DOHH2 (cell line): ENCODE measurements at regions not wholly inside any gene's neighbourhood (a gene's known extent, or its start where the extent isn't known, plus 50 kb on each side); places are given as distances from the start of the nearest gene placed in this dataset.
"Not testable (repeated sequence)": the region's sequence is repeated elsewhere in the genome, so short reads cannot be mapped to it uniquely, and the experiment has no call there.

Experiments
- H3F3A ChIP-seq: fragments of 200-600 bp; sonication (generic), shearing (Covaris generic); 2 replicates; pipeline ENCODE4 v1.6.0; 2016; ENCODE audit warnings: antibody characterized with exemption, mild to moderate bottlenecking; ENCODE audit not compliant: control insufficient read depth, insufficient read depth
- H3K27ac ChIP-seq: fragments of 200-600 bp; sonication (generic); 2 replicates; pipeline ENCODE4 v1.5.1; 2014; ENCODE audit warnings: low read depth, mild to moderate bottlenecking, low read length, moderate library complexity
- H3K27me3 ChIP-seq: fragments of 200-600 bp; sonication (generic); 2 replicates; pipeline ENCODE4 v1.6.1; 2014; ENCODE audit warnings: mild to moderate bottlenecking, low read length, mixed read lengths; ENCODE audit not compliant: control insufficient read depth
- H3K36me3 ChIP-seq: fragments of 200-600 bp; sonication (generic); 2 replicates; pipeline ENCODE4 v1.6.1; 2014; ENCODE audit warnings: mild to moderate bottlenecking, low read length, moderate library complexity, mixed read lengths; ENCODE audit not compliant: control insufficient read depth
- H3K4me1 ChIP-seq: fragments of 200-600 bp; sonication (generic); 2 replicates; pipeline ENCODE4 v1.6.1; 2014; ENCODE audit warnings: mild to moderate bottlenecking, low read length, mixed read lengths; ENCODE audit not compliant: control insufficient read depth
- H3K4me2 ChIP-seq: fragments of 200-600 bp; sonication (generic); 2 replicates; pipeline ENCODE4 v1.6.0; 2014; ENCODE audit warnings: mild to moderate bottlenecking, low read length, moderate library complexity
- H3K4me3 ChIP-seq: fragments of 200-600 bp; sonication (generic); 2 replicates; pipeline ENCODE4 v1.5.1; 2014; ENCODE audit warnings: mild to moderate bottlenecking, low read length, mixed read lengths
- H3K79me2 ChIP-seq: fragments of 200-600 bp; sonication (generic); 2 replicates; pipeline ENCODE4 v1.6.1; 2014; ENCODE audit warnings: mild to moderate bottlenecking, low read length, mixed read lengths; ENCODE audit not compliant: control insufficient read depth
- H3K9me2 ChIP-seq: fragments of 200-600 bp; sonication (generic); replicated peaks from 2 replicates; pipeline ENCODE4 v1.6.1; 2014; ENCODE audit warnings: mild to moderate bottlenecking, low read length, mixed read lengths; ENCODE audit not compliant: control insufficient read depth
- H3K9me3 ChIP-seq: fragments of 200-600 bp; sonication (generic); 2 replicates; pipeline ENCODE4 v1.6.1; 2014; ENCODE audit warnings: antibody characterized with exemption, low read length, mixed read lengths; ENCODE audit not compliant: control insufficient read depth, insufficient read depth
- H4K20me1 ChIP-seq: fragments of 200-600 bp; sonication (generic); 2 replicates; pipeline ENCODE4 v1.6.0; 2014; ENCODE audit warnings: low read depth, mild to moderate bottlenecking, antibody characterized with exemption, low read length, moderate library complexity; ENCODE audit not compliant: control insufficient read depth, insufficient read depth
- CTCF ChIP-seq: fragments of 200-600 bp; sonication (generic); IDR thresholded peaks from one replicate; pipeline ENCODE4 v1.5.1; 2014; ENCODE audit warnings: antibody characterized with exemption, mild to moderate bottlenecking, low read depth, low read length; ENCODE audit not compliant: poor library complexity, severe bottlenecking
- EZH2phosphoT487 ChIP-seq: fragments of 200-600 bp; sonication (generic); IDR thresholded peaks from 2 replicates; pipeline ENCODE4 v1.6.1; 2017; ENCODE audit warnings: borderline replicate concordance, mild to moderate bottlenecking, antibody characterized with exemption, low read length, moderate library complexity, mixed read lengths

GRCh38 chr2:65896446-65896845 lies 464.0 kb upstream of the SPRED2 start:
- H3F3A ChIP-seq, result no peaks in the 10 kb centered on the region
- H3K27me3 ChIP-seq, result no peaks in the 10 kb centered on the region
- H3K27ac ChIP-seq, result no peak overlapping the region
- no peaks in the 10 kb centered on the region for H3K9me3 ChIP-seq
- H3K9me2 ChIP-seq, result no peaks in the 10 kb centered on the region
- no peak overlapping the region for H3K4me2 ChIP-seq
- no peaks in the 10 kb centered on the region for H3K4me1 ChIP-seq
- H3K79me2 ChIP-seq, result no peaks in the 10 kb centered on the region
- no peaks in the 10 kb centered on the region for H4K20me1 ChIP-seq
- no peaks in the 10 kb centered on the region for H3K36me3 ChIP-seq
- H3K4me3 ChIP-seq, result no peak overlapping the region
- TF ChIP-seq EZH2phosphoT487 (no peak), CTCF (no peak)

GRCh38 chr2:65890131-65890530 lies 457.7 kb upstream of the SPRED2 start:
- H4K20me1 ChIP-seq, H3K9me3 ChIP-seq, H3K27ac ChIP-seq, H3K36me3 ChIP-seq, H3K4me3 ChIP-seq, H3K9me2 ChIP-seq, H3K27me3 ChIP-seq, H3F3A ChIP-seq, H3K79me2 ChIP-seq, H3K4me1 ChIP-seq, H3K4me2 ChIP-seq: not testable (repeated sequence)

- Histone ChIP-seq H4K20me1 (no peaks in the 10 kb centered on the region), H3K4me1 (no peaks in the 10 kb centered on the region), H3K9me3 (no peaks in the 10 kb centered on the region), H3K4me2 (no peak overlapping the region), H3K4me3 (no peak overlapping the region), H3K36me3 (no peaks in the 10 kb centered on the region), H3K27ac (no peak overlapping the region), H3F3A (no peaks in the 10 kb centered on the region), H3K9me2 (no peaks in the 10 kb centered on the region), H3K79me2 (no peaks in the 10 kb centered on the region), H3K27me3 (no peaks in the 10 kb centered on the region)
- TF ChIP-seq CTCF (no peak), EZH2phosphoT487 (no peak)
These were observed 452.9 kb upstream of the SPRED2 start for GRCh38 chr2:65885266-65885665.

- H3K27me3 ChIP-seq, result no peaks in the 10 kb centered on the region
- no peak overlapping the region for H3K27ac ChIP-seq
- H3K9me3 ChIP-seq, result no peaks in the 10 kb centered on the region
- no peaks in the 10 kb centered on the region for H3K36me3 ChIP-seq
- H3K4me2 ChIP-seq, result no peak overlapping the region
- no peaks in the 10 kb centered on the region for H3K79me2 ChIP-seq
- TF ChIP-seq CTCF, result no peak
- TF ChIP-seq EZH2phosphoT487, result no peak
- no peaks in the 10 kb centered on the region for H3F3A ChIP-seq
- H3K9me2 ChIP-seq, result no peaks in the 10 kb centered on the region
- H4K20me1 ChIP-seq, result no peaks in the 10 kb centered on the region
- H3K4me3 ChIP-seq, result no peak overlapping the region
- H3K4me1 ChIP-seq, result no peaks in the 10 kb centered on the region
These were observed 449.2 kb upstream of the SPRED2 start for GRCh38 chr2:65881592-65881991.
